ENCODE measurements at regions not wholly inside any gene's neighbourhood (a gene's known extent, or its start where the extent isn't known, plus 50 kb on each side); places are given as distances from the start of the nearest gene placed in this dataset.

GRCh38 chr16:18018376-18018775 lies 318.2 kb downstream of the NPIPA8 start:
- TF ChIP-seq MAX (CRISPR knock-in tag; IDR thresholded peaks at IDR 0.05) (no peak), ZNF317 (CRISPR knock-in tag; IDR thresholded peaks at IDR 0.05; ENCODE audit: borderline replicate concordance, low read depth) (no peak), CTCF (IDR thresholded peaks at IDR 0.05) (no peak), ZNF121 (CRISPR knock-in tag; IDR thresholded peaks at IDR 0.05) (no peak), USF2 (CRISPR knock-in tag; IDR thresholded peaks at IDR 0.05) (no peak), NFE2L1 (CRISPR knock-in tag; IDR thresholded peaks at IDR 0.05) (no peak), EMX1 (CRISPR knock-in tag; IDR thresholded peaks at IDR 0.05) (no peak)

Data from WTC11 (cell line).